Ovary (tissue), 3 donors: ENCODE measurements at regions not wholly inside any gene's neighbourhood (a gene's known extent, or its start where the extent isn't known, plus 50 kb on each side); places are given as distances from the start of the nearest gene placed in this dataset.

Experiments used
- EP300 ChIP-seq: sonication (generic); formaldehyde crosslinking; IDR thresholded peaks from one replicate; pipeline ENCODE4 v1.6.1; 2017; ENCODE audit warnings: antibody characterized with exemption
- POLR2A ChIP-seq: fragments of 450-650 bp; IDR thresholded peaks from one replicate; pipeline ENCODE4 v1.6.1; 2017; ENCODE audit warnings: antibody characterized with exemption, mild to moderate bottlenecking, moderate library complexity
- TF ChIP-seq, protein P1 (sequence below), 3 donors: fragments of 450-650 bp in 2 of 3; fragments of 200-600 bp in 1 of 3; IDR thresholded peaks; one replicate each; pipeline versions ENCODE4 v1.5.1 to v1.8.0; 2016 to 2022; ENCODE audit warnings: antibody characterized with exemption in 3 of 3, mild to moderate bottlenecking in 1 of 3
- donor health status: DM: no; HTN: no; CAD: no.

DNA sequence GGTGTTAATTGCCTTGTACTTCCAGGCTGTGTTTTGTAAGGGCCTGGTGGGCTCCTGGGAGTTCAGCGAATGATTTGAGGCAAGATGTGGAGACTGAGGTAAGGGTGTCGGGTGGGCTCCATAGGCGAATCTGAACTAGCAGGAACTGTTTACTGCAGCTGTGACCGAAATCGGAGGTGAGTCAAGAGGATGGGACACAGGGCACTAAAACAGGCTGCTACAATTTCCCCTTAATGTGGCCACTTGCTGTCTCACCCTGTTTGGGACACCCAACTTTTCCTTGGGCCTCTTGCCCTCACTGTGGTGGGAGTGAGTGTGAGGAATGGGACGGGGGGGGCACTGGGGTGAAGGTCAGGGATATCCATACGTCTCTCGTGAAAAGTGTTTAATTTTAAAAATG, 53.9 kb upstream of the MCUR1 start:
- TF ChIP-seq, protein P1, sequence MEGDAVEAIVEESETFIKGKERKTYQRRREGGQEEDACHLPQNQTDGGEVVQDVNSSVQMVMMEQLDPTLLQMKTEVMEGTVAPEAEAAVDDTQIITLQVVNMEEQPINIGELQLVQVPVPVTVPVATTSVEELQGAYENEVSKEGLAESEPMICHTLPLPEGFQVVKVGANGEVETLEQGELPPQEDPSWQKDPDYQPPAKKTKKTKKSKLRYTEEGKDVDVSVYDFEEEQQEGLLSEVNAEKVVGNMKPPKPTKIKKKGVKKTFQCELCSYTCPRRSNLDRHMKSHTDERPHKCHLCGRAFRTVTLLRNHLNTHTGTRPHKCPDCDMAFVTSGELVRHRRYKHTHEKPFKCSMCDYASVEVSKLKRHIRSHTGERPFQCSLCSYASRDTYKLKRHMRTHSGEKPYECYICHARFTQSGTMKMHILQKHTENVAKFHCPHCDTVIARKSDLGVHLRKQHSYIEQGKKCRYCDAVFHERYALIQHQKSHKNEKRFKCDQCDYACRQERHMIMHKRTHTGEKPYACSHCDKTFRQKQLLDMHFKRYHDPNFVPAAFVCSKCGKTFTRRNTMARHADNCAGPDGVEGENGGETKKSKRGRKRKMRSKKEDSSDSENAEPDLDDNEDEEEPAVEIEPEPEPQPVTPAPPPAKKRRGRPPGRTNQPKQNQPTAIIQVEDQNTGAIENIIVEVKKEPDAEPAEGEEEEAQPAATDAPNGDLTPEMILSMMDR (IDR thresholded peaks at IDR 0.05): no peak
- TF ChIP-seq POLR2A: no peak
- TF ChIP-seq EP300: no peak
